Endothelial cell of umbilical vein (primary cell): ENCODE measurements at regions not wholly inside any gene's neighbourhood (a gene's known extent, or its start where the extent isn't known, plus 50 kb on each side); places are given as distances from the start of the nearest gene placed in this dataset.
"Not testable (repeated sequence)": the region's sequence is repeated elsewhere in the genome, so short reads cannot be mapped to it uniquely, and the experiment has no call there.

Experiments used
- BruUV-seq: library from RNA; stranded (reverse); fragments of 400-500 nt; replicated peaks from 2 replicates; lab custom pipeline; 2021; lab: Mats Ljungman, UMichigan
- CTCF ChIA-PET: fragments of 300-600, 350-600 bp; sonication (Branson Sonifier 250); formaldehyde crosslinking; loops from one replicate; lab custom pipeline; 2021; ENCODE audit warnings: antibody characterized with exemption, inconsistent platforms; lab: Charles Lee
- POLR2A ChIA-PET: fragments of 300-600, 350-600 bp; sonication (Branson Sonifier 250); formaldehyde crosslinking; loops from one replicate; lab custom pipeline; 2021; ENCODE audit warnings: antibody characterized with exemption, inconsistent platforms; lab: Charles Lee
- DNase-seq: peaks from one replicate; pipeline ENCODE4 v3.0.0-alpha.2; 2011; ENCODE audit warnings: low read depth, low spot score
- FAIRE-seq: peaks from 2 replicates; lab custom pipeline; 2011; peaks lifted over from hg19 to GRCh38; lab: Jason Lieb, UNC
- H2AFZ ChIP-seq: 2 replicates; pipeline ENCODE4 v1.6.0; 2012; ENCODE audit warnings: low read depth, low read length, control low read depth, inconsistent platforms
- H3K27ac ChIP-seq: 2 replicates; pipeline ENCODE4 v1.5.1; 2011; ENCODE audit warnings: low read depth, mild to moderate bottlenecking, control low read depth, low read length, moderate library complexity; ENCODE audit not compliant: insufficient read depth
- H3K27me3 ChIP-seq, 2 experiments: 2 replicates each; pipeline versions ENCODE4 v1.6.0 to v1.6.1; 2011; ENCODE audit warnings: low read length in 2 of 2, mixed read lengths in 1 of 2; ENCODE audit not compliant: control insufficient read depth in 2 of 2, insufficient read depth in 2 of 2
- H3K36me3 ChIP-seq, 2 experiments: 2 replicates in 1 of 2; 3 replicates in 1 of 2; pipeline ENCODE4 v1.5.1; 2011; ENCODE audit warnings: low read length in 2 of 2, mild to moderate bottlenecking in 1 of 2, moderate library complexity in 1 of 2; ENCODE audit not compliant: control insufficient read depth in 2 of 2, insufficient read depth in 2 of 2; ENCODE audit errors: extremely low read depth in 1 of 2
- H3K4me1 ChIP-seq: 3 replicates; pipeline ENCODE4 v1.5.1; 2011; ENCODE audit warnings: mild to moderate bottlenecking, low read length; ENCODE audit not compliant: control insufficient read depth, insufficient read depth; ENCODE audit errors: extremely low read depth
- H3K4me2 ChIP-seq: 2 replicates; pipeline ENCODE4 v1.6.1; 2011; ENCODE audit warnings: low read length, control low read depth, mixed read lengths; ENCODE audit not compliant: insufficient read depth
- H3K4me3 ChIP-seq, 3 experiments: fragments of 200-600 bp in 1 of 3; sonication (generic), shearing (Covaris generic) in 1 of 3; replicated peaks in 1 of 3; 2 replicates each; pipeline ENCODE4 v1.5.1; 2011 to 2016; ENCODE audit warnings: control low read depth in 3 of 3, low read length in 3 of 3, mild to moderate bottlenecking in 2 of 3, inconsistent platforms in 1 of 3, low read depth in 1 of 3, moderate library complexity in 1 of 3; ENCODE audit not compliant: insufficient read depth in 1 of 3
- H3K79me2 ChIP-seq: 2 replicates; pipeline ENCODE4 v1.6.0; 2012; ENCODE audit warnings: low read length, inconsistent platforms; ENCODE audit not compliant: control insufficient read depth, insufficient read depth
- H3K9ac ChIP-seq: replicated peaks from 2 replicates; pipeline ENCODE3; 2011; ENCODE audit warnings: low read length, control low read depth; ENCODE audit not compliant: insufficient read depth; ENCODE audit errors: extremely low read depth
- H3K9me1 ChIP-seq: replicated peaks from 3 replicates; pipeline ENCODE4 v1.6.0; 2011; ENCODE audit warnings: mild to moderate bottlenecking, low read length; ENCODE audit not compliant: control insufficient read depth, insufficient read depth; ENCODE audit errors: extremely low read depth
- H3K9me3 ChIP-seq: replicated peaks from 2 replicates; pipeline ENCODE4 v1.5.1; 2012; ENCODE audit warnings: low read length, inconsistent platforms; ENCODE audit not compliant: control insufficient read depth, insufficient read depth
- H4K20me1 ChIP-seq: replicated peaks from 2 replicates; pipeline ENCODE3; 2011; ENCODE audit warnings: mild to moderate bottlenecking, low read length; ENCODE audit not compliant: control insufficient read depth, insufficient read depth; ENCODE audit errors: extremely low read depth
- EZH2 ChIP-seq: IDR thresholded peaks from 2 replicates; pipeline ENCODE4 v1.6.1; 2012; ENCODE audit warnings: borderline replicate concordance, low read depth, mild to moderate bottlenecking, moderate library complexity, low read length, inconsistent platforms; ENCODE audit not compliant: severe bottlenecking
- FOS ChIP-seq: IDR thresholded peaks from 2 replicates; pipeline ENCODE4 v1.6.1; 2011; ENCODE audit warnings: mild to moderate bottlenecking, low read length, moderate library complexity, borderline replicate concordance; ENCODE audit not compliant: insufficient read depth
- GATA2 ChIP-seq: IDR thresholded peaks from 2 replicates; pipeline ENCODE4 v1.7.0; 2011; ENCODE audit warnings: low read depth, mild to moderate bottlenecking, moderate library complexity, mixed read lengths, low read length; ENCODE audit not compliant: insufficient read length, insufficient read depth
- JUN ChIP-seq: IDR thresholded peaks from 2 replicates; pipeline ENCODE4 v1.6.1; 2011; ENCODE audit warnings: borderline replicate concordance, low read depth; ENCODE audit not compliant: insufficient read length, insufficient read depth
- MYC ChIP-seq: IDR thresholded peaks from one replicate; pipeline ENCODE4 v1.6.1; 2011; ENCODE audit warnings: mild to moderate bottlenecking, low read depth, low read length
- POLR2A ChIP-seq: IDR thresholded peaks from 2 replicates; pipeline ENCODE4 v1.6.1; 2012; ENCODE audit warnings: low read depth, mild to moderate bottlenecking, control low read depth, low read length
- POLR2AphosphoS5 ChIP-seq: IDR thresholded peaks from 2 replicates; pipeline ENCODE4 v1.6.1; 2012; ENCODE audit warnings: low read depth, mild to moderate bottlenecking, control low read depth, low read length, moderate library complexity; ENCODE audit not compliant: insufficient read depth
- dilution Hi-C: fragments of 300-500 bp; cut with MboI; formaldehyde crosslinking; loops from one replicate; pipeline ENCODE4 v1.15.0; 2019; ENCODE audit warnings: low sequenced_read_pairs; ENCODE audit not compliant: extremely low pct_ligation_motif_present
- intact Hi-C: fragments of 100-400 bp; cut with micrococcal nuclease; formaldehyde crosslinking; loops from one replicate; pipeline ENCODE4 v1.10.0; 2022
- TF ChIP-seq, protein P1 (sequence below), 2 donors: IDR thresholded peaks; 1 replicate in 1 of 2; 2 replicates in 1 of 2; pipeline ENCODE4 v1.5.1; 2011; ENCODE audit warnings: low read length in 2 of 2, mild to moderate bottlenecking in 2 of 2, moderate library complexity in 2 of 2, control low read depth in 1 of 2, inconsistent platforms in 1 of 2, low read depth in 1 of 2; ENCODE audit not compliant: insufficient read depth in 1 of 2; ENCODE audit errors: extremely low read depth in 1 of 2

DNA sequence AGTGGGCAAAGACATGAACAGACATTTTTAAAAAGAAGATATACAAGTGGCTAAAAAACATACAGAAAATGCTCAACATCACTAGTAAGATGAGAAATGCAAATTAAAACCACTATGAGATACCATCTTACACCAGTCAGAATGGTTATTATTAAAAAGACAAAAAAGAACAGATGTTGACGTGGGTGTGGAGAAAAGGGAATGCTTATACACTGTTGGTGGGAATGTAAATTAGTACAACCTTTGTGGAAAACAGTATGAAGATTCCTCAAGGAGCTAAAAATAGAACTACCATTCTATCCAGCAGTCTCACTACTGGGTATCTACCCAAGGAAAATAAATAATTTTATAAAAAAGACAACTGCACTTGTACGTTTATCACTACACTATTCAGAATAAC is 73.9 kb downstream of the EBNA1BP2 start:
- Histone ChIP-seq H2AFZ (no peak overlapping the region), H3K79me2 (no peaks in the 10 kb centered on the region), H3K27ac (no peak overlapping the region), H3K9ac (no peak overlapping the region), H4K20me1 (no peaks in the 10 kb centered on the region), H3K4me3 (no peak overlapping the region), H3K4me1 (no peaks in the 10 kb centered on the region), H3K4me2 (no peak overlapping the region), H3K36me3 (no peaks in the 10 kb centered on the region), H3K27me3 (peaks cover 4 to 6% of the 10 kb centered on the region in 2 experiments), H3K9me1 (no peaks in the 10 kb centered on the region), H3K9me3 (no peaks in the 10 kb centered on the region)
- DNase-seq (no peak), FAIRE-seq (no peak)
- POLR2A ChIA-PET = no interaction called here
- intact Hi-C loops = no loop called here
- BruUV-seq = no TSS peak
- dilution Hi-C loops = no loop called here
- CTCF ChIA-PET = no interaction called here
- TF ChIP-seq EZH2 (no peak), GATA2 (no peak), MYC (no peak), POLR2AphosphoS5 (no peak), FOS (no peak), JUN (no peak), POLR2A (no peak)
- TF ChIP-seq, protein P1, sequence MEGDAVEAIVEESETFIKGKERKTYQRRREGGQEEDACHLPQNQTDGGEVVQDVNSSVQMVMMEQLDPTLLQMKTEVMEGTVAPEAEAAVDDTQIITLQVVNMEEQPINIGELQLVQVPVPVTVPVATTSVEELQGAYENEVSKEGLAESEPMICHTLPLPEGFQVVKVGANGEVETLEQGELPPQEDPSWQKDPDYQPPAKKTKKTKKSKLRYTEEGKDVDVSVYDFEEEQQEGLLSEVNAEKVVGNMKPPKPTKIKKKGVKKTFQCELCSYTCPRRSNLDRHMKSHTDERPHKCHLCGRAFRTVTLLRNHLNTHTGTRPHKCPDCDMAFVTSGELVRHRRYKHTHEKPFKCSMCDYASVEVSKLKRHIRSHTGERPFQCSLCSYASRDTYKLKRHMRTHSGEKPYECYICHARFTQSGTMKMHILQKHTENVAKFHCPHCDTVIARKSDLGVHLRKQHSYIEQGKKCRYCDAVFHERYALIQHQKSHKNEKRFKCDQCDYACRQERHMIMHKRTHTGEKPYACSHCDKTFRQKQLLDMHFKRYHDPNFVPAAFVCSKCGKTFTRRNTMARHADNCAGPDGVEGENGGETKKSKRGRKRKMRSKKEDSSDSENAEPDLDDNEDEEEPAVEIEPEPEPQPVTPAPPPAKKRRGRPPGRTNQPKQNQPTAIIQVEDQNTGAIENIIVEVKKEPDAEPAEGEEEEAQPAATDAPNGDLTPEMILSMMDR (IDR thresholded peaks at IDR 0.05; ENCODE audit: extremely low read depth in 1 of 2, insufficient read depth in 1 of 2, low read depth in 1 of 2, low read length in 2 of 2) = no peak

DNA sequence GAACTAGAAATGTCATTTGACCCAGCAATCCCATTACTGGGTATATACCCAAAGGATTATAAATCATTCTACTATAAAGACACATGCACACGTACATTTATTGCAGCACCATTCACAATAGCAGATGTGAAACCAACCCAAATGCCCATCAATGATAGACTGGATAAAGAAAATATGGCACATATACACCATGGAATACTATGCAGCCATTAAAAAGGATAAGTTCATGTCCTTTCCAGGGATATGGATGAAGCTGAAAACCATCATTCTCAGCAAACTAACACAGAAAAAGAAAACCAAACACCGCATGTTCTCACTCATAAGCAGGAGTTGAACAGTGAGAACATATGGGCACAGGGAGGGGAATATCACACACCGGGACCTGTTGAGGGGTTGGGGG is 75.6 kb downstream of the EBNA1BP2 start:
- dilution Hi-C loops, H3K4me1 ChIP-seq, CTCF ChIA-PET, H3K9me1 ChIP-seq, FAIRE-seq, H3K27ac ChIP-seq, DNase-seq, H2AFZ ChIP-seq, H3K79me2 ChIP-seq, H3K27me3 ChIP-seq, H3K4me3 ChIP-seq, H3K4me2 ChIP-seq, H3K9ac ChIP-seq, BruUV-seq, intact Hi-C loops, POLR2A ChIA-PET, H3K9me3 ChIP-seq, H4K20me1 ChIP-seq, H3K36me3 ChIP-seq: not testable (repeated sequence)

DNA sequence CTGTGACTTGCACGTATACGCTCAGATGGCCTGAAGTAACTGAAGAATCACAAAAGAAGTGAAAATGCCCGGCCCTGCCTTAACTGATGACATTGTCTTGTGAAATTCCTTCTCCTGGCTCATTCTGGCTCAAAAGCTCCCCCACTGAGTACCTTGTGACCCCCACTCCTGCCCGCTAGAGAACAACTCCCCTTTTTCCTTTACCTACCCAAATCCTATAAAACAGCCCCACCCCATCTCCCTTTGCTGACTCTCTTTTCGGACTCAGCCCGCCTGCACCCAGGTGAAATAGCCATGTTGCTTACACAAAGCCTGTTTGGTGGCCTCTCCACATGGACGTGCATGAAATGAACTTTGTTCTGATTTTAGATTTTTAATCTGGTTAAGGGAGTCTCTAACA is 81.3 kb downstream of the EBNA1BP2 start:
- dilution Hi-C loops, H3K27me3 ChIP-seq, BruUV-seq, POLR2A ChIA-PET, H3K4me1 ChIP-seq, intact Hi-C loops, H2AFZ ChIP-seq, H3K27ac ChIP-seq, H3K79me2 ChIP-seq, H3K4me2 ChIP-seq, FAIRE-seq, H3K36me3 ChIP-seq, H3K9ac ChIP-seq, H4K20me1 ChIP-seq, H3K4me3 ChIP-seq, DNase-seq, H3K9me3 ChIP-seq, H3K9me1 ChIP-seq: not testable (repeated sequence)
- CTCF ChIA-PET = interaction anchor here (0.6 to 2.0 kb wide), 3 partner anchors 17 to 178 kb away, joined by 3 to 9 read pairs (median 8); no protein-coding TSS in a partner anchor
